ENCODE measurements at regions not wholly inside any gene's neighbourhood (a gene's known extent, or its start where the extent isn't known, plus 50 kb on each side); places are given as distances from the start of the nearest gene placed in this dataset.
A peak's percentile ranks its signal among the peaks of the same experiment; 100 is the strongest.

DNA sequence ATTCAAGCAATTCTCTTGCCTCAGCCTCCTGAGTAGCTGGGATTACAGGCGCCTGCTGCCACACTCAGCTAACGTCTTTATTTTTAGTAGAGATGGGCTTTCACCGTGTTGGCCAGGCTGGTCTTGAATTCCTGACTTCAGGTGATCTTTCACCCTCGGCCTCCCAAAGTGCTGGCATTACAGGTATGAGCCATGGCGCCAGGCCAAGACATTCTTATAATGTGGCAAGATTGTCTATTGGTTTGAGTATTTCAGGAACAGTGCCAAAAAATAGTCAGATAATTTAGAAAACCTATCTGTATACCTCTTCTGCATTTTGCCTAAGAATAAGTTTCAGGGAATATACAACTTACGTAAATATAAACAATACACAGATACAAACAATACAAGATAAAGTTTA is 136.8 kb downstream of the TMA16 start:
- Mint-ChIP-seq H3K4me3 (no peak overlapping the region), H3K4me1 (no peaks in the 10 kb centered on the region), H3K9me3 (peaks cover 5% of the 10 kb centered on the region), H3K36me3 (ENCODE audit: insufficient read depth) (peaks cover 2% of the 10 kb centered on the region), H3K27ac (ENCODE audit: low read depth) (no peak overlapping the region), H3K27me3 (peaks cover 23% of the 10 kb centered on the region)
- DNase-seq (ENCODE audit: low spot score in 2 of 2), result no peak
- ATAC-seq (replicated peaks; ENCODE audit: extremely low read depth, poor library complexity, severe bottlenecking), result no peak

- H3K27me3 Mint-ChIP-seq, result no peaks in the 10 kb centered on the region
- no peak overlapping the region for H3K4me3 Mint-ChIP-seq
- no peaks in the 10 kb centered on the region for H3K4me1 Mint-ChIP-seq
- ATAC-seq (replicated peaks; ENCODE audit: extremely low read depth, poor library complexity, severe bottlenecking), result no peak
- no peaks in the 10 kb centered on the region for H3K36me3 Mint-ChIP-seq (ENCODE audit: insufficient read depth)
- H3K9me3 Mint-ChIP-seq, result no peaks in the 10 kb centered on the region
- no peak overlapping the region for H3K27ac Mint-ChIP-seq (ENCODE audit: low read depth)
- no peak for DNase-seq (ENCODE audit: low spot score in 2 of 2)
These were observed 144.4 kb downstream of the TMA16 start for GRCh38 chr4:163638909-163639308.

DNA sequence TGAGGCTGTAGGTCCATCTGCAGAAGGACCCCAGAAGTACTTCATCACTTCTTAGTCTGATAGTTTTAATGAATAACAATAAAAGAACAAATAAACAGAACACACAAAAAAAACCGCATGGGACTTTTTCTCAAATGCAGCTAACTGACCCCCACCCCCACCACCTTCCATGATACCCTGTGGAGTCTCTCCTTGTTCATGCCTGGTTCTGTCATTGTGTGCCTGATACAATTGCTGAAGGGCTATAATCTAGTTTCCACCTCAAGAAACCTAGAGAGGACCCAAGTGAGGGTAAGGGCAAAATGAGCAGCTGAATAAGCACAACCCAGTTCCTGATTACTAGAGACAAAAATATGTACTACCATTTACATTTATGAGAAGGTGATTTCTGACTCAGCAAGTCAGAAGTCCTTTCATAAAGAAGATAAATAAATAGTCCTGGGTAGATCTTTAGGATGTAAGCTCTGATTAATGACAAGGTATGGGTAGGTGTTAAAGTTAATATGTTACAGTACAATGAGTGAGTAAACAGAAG is 155.1 kb downstream of the TMA16 start:
- Mint-ChIP-seq H3K4me1 (no peaks in the 10 kb centered on the region), H3K27ac (ENCODE audit: low read depth) (no peak overlapping the region), H3K4me3 (no peak overlapping the region), H3K27me3 (no peaks in the 10 kb centered on the region), H3K36me3 (ENCODE audit: insufficient read depth) (peaks cover 1% of the 10 kb centered on the region), H3K9me3 (peaks cover 18% of the 10 kb centered on the region)
- ATAC-seq (replicated peaks; ENCODE audit: extremely low read depth, poor library complexity, severe bottlenecking) (no peak), DNase-seq (ENCODE audit: low spot score in 2 of 2) (no peak)

DNA sequence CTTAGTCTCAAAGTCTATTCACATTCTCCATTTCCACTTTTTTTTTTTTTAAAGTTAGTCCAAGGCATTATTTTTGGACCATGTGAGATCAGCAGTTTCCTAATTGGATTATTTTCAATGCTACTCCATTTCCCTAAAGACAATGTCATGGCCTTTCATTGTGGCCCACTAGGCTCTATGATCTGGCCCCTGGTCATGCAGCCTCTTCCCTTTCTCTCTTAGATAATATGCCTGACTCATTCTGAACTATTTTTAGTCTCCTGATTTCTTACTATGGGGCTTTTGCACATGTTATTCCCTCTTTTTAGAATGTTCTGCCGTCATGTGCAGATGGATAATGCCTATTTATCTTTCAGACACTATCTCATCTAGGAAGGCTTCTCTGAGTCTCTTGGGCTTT is 157.3 kb downstream of the TMA16 start:
- no peaks in the 10 kb centered on the region for H3K36me3 Mint-ChIP-seq (ENCODE audit: insufficient read depth)
- no peaks in the 10 kb centered on the region for H3K27me3 Mint-ChIP-seq
- peaks cover 6% of the 10 kb centered on the region for H3K9me3 Mint-ChIP-seq
- no peak overlapping the region for H3K27ac Mint-ChIP-seq (ENCODE audit: low read depth)
- DNase-seq (ENCODE audit: low spot score in 2 of 2) (no peak), ATAC-seq (replicated peaks; ENCODE audit: extremely low read depth, poor library complexity, severe bottlenecking) (no peak)
- H3K4me3 Mint-ChIP-seq, result no peak overlapping the region
- H3K4me1 Mint-ChIP-seq, result no peaks in the 10 kb centered on the region

GRCh38 chr4:163654621-163655020 is 160.1 kb downstream of the TMA16 start:
- H3K4me3 Mint-ChIP-seq, result no peak overlapping the region
- no peak for DNase-seq (ENCODE audit: low spot score in 2 of 2)
- H3K4me1 Mint-ChIP-seq, result no peaks in the 10 kb centered on the region

DNA sequence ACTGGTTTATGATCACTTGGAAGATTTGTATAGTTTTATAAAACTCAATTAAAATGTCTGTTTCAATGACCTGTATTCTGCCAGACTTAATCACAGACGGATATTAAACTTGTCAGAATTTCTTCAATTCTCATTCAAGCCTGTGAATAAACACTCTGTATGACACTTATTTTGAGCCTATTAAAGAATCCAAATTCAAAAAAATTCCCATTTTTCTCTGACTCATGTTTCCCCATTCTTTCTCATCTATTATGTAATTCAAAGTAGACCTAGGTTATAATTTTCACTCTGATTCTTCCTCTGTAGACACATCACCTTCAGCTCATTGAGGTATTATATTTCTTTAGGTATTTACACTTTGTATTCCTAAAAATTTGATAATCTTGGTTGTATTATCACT is 166.1 kb downstream of the TMA16 start:
- ATAC-seq (replicated peaks; ENCODE audit: extremely low read depth, poor library complexity, severe bottlenecking) (no peak), DNase-seq (ENCODE audit: low spot score in 2 of 2) (no peak)
- no peaks in the 10 kb centered on the region for H3K27me3 Mint-ChIP-seq
- no peak overlapping the region for H3K27ac Mint-ChIP-seq (ENCODE audit: low read depth)
- no peaks in the 10 kb centered on the region for H3K4me1 Mint-ChIP-seq
- peaks cover 4% of the 10 kb centered on the region for H3K9me3 Mint-ChIP-seq
- H3K4me3 Mint-ChIP-seq, result no peak overlapping the region
- H3K36me3 Mint-ChIP-seq (ENCODE audit: insufficient read depth), result no peaks in the 10 kb centered on the region

More at GRCh38 chr4:163654621-163655020, 160.1 kb downstream of the TMA16 start:
- Mint-ChIP-seq H3K27me3 (no peaks in the 10 kb centered on the region), H3K9me3 (peaks cover 5% of the 10 kb centered on the region), H3K27ac (ENCODE audit: low read depth) (no peak overlapping the region), H3K36me3 (ENCODE audit: insufficient read depth) (no peaks in the 10 kb centered on the region)
- ATAC-seq (replicated peaks; ENCODE audit: extremely low read depth, poor library complexity, severe bottlenecking), result no peak

DNA sequence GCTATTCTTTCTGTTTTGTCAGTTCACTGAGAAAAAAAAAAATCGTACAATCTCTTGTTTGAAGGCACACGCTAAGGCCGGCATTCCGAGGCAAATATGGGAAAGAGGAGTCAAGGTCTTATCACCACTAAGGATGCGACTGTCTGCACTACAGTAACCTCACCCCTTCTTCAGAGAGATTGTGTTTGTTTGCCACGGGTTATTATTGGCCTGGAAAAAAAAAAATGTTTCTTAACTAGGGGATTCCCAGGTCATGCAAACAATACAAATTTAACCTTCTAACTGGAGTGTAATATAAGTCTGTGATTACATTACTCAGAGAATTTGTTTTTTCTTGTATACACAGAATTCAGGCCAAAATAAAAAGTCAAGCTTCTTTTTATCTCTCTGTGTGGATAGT is 168.3 kb downstream of the TMA16 start:
- H3K27me3 Mint-ChIP-seq, result no peaks in the 10 kb centered on the region
- H3K27ac Mint-ChIP-seq (ENCODE audit: low read depth), result no peak overlapping the region
- H3K4me3 Mint-ChIP-seq, result no peak overlapping the region
- DNase-seq (ENCODE audit: low spot score in 2 of 2), result no peak
- no peaks in the 10 kb centered on the region for H3K9me3 Mint-ChIP-seq
- no peaks in the 10 kb centered on the region for H3K4me1 Mint-ChIP-seq
- no peaks in the 10 kb centered on the region for H3K36me3 Mint-ChIP-seq (ENCODE audit: insufficient read depth)
- no peak for ATAC-seq (replicated peaks; ENCODE audit: extremely low read depth, poor library complexity, severe bottlenecking)

DNA sequence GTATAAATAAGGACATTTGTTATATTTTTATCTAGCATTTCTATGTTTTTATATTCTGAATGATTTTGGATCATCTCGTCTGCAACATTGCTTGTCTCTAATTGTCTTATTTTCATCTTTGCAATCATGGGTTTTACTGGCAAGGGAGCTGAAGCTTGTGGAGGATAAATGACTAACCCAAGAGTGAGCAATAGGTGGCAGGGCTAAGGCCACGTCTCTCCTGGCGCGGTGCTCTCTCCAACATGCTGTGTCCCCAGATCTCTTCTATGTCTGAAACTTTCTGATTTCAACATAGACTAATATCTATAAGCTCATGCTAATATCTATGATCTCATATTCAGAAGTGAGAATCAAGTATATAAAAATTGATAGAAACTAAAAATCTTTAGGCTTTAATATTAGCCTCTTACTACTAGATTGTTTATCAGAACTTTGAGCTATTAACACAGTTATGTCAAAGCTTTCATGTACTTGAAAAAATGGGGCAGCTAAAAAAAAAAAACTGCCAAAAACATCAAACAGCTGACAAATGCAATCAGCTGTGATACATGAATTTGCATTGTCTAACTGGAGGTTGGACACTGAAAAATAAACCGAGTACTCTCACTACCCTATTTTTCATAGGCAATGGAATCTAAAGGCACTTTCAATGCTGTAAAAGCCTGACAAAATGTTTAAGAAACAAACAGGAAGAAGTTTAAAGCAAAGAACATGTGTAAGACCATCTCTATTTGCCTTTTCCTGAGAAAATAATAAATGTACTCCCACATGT is 169.2 kb downstream of the TMA16 start:
- no peak overlapping the region for H3K27ac Mint-ChIP-seq (ENCODE audit: low read depth)
- DNase-seq (ENCODE audit: low spot score in 2 of 2) (no peak), ATAC-seq (replicated peaks; ENCODE audit: extremely low read depth, poor library complexity, severe bottlenecking) (no peak)
- no peaks in the 10 kb centered on the region for H3K27me3 Mint-ChIP-seq
- H3K4me1 Mint-ChIP-seq, result no peaks in the 10 kb centered on the region
- H3K4me3 Mint-ChIP-seq, result no peak overlapping the region
- no peaks in the 10 kb centered on the region for H3K36me3 Mint-ChIP-seq (ENCODE audit: insufficient read depth)
- no peaks in the 10 kb centered on the region for H3K9me3 Mint-ChIP-seq

DNA sequence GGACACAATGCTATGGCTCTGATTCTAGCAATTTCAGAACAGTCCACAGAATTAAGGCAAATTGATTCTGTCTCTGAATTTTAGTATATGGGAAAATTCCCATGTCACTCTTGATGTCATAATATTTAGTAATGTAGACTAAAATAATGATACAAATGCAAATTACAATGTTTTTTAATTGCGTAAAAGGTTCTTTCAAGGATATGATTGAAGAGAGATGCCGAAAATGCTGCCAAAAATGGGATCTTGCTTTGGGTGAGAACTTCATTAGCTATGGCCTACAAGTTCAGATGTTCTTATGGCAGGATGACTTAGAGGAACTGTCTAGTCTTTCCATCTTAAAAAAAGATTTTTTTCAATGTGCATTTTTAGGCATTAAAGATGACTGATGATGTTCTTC is 170.6 kb downstream of the TMA16 start:
- no peak overlapping the region for H3K27ac Mint-ChIP-seq (ENCODE audit: low read depth)
- ATAC-seq (replicated peaks; ENCODE audit: extremely low read depth, poor library complexity, severe bottlenecking) (no peak), DNase-seq (ENCODE audit: low spot score in 2 of 2) (no peak)
- no peaks in the 10 kb centered on the region for H3K9me3 Mint-ChIP-seq
- no peaks in the 10 kb centered on the region for H3K4me1 Mint-ChIP-seq
- H3K36me3 Mint-ChIP-seq (ENCODE audit: insufficient read depth), result no peaks in the 10 kb centered on the region
- no peak overlapping the region for H3K4me3 Mint-ChIP-seq
- no peaks in the 10 kb centered on the region for H3K27me3 Mint-ChIP-seq

DNA sequence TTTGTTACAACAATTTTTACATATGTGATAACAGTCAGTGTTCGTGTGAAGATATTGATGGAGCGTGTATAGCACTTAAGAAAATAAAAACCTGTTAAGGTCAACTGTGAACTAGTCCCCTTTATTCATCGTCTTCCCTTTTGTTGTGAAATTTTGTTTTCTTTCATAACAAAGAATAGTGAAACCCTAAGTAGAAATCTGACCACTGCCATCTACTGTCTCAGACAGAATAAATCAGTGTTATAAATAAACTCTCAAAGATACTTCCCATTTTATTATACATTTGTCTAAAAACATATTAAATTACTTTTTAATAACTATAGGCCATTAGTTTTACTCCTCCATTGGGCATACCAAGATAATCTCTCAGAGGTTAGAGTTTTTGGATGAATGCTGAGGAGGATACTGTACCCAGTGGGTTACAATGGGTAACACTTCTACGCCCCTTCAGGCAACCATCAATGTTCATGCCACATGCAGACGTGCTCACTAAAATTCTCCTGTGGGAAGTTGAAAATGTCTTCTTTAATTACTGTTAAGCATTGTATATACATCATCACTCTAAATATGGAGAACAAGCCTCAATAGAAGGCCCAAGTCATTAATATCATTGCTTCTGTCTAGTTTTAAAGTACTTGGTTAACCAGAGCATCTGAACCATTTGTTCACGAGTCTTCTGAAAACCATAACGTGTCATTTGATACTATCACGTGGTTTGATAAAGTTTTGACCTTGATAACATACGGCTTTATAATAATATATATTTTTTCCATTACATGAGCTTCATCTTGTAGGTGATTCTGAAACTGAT is 171.2 kb downstream of the TMA16 start:
- Mint-ChIP-seq H3K9me3 (no peaks in the 10 kb centered on the region), H3K27me3 (no peaks in the 10 kb centered on the region), H3K36me3 (ENCODE audit: insufficient read depth) (no peaks in the 10 kb centered on the region), H3K4me3 (no peak overlapping the region), H3K4me1 (no peaks in the 10 kb centered on the region), H3K27ac (ENCODE audit: low read depth) (peak overlapping the region; percentile 50)
- no peak for DNase-seq (ENCODE audit: low spot score in 2 of 2)
- ATAC-seq (replicated peaks; ENCODE audit: extremely low read depth, poor library complexity, severe bottlenecking), result no peak

GRCh38 chr4:163666332-163666873 is 171.9 kb downstream of the TMA16 start:
- DNase-seq (ENCODE audit: low spot score in 2 of 2) (no peak), ATAC-seq (replicated peaks; ENCODE audit: extremely low read depth, poor library complexity, severe bottlenecking) (no peak)
- Mint-ChIP-seq H3K27me3 (no peaks in the 10 kb centered on the region), H3K4me3 (no peak overlapping the region), H3K27ac (ENCODE audit: low read depth) (peak overlapping the region; percentile 50), H3K4me1 (no peaks in the 10 kb centered on the region), H3K36me3 (ENCODE audit: insufficient read depth) (peaks cover 2% of the 10 kb centered on the region), H3K9me3 (no peaks in the 10 kb centered on the region)

DNA sequence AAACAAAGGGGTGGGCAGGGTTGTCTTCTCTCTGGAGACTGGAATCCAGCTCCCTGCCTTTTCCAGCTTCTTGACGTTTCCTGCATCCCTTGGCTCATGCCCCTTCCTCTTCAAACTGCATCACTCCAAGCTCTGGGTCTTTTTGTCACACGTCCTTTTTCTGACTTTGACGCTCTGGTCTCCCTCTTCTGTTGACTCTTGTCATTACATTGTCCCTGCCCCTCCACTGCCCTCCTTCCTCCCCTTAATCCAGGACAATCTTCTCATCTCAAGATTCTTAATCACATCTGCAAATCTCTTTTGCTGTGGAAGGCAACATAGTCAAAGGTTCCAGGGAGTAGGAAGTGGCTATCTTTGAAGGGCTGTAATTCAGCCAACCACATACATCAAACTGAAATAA is 178.3 kb downstream of the TMA16 start:
- Mint-ChIP-seq H3K27me3 (no peaks in the 10 kb centered on the region), H3K9me3 (no peaks in the 10 kb centered on the region), H3K36me3 (ENCODE audit: insufficient read depth) (peaks cover 2% of the 10 kb centered on the region), H3K27ac (ENCODE audit: low read depth) (no peak overlapping the region), H3K4me1 (no peaks in the 10 kb centered on the region), H3K4me3 (no peak overlapping the region)
- no peak for ATAC-seq (replicated peaks; ENCODE audit: extremely low read depth, poor library complexity, severe bottlenecking)
- no peak for DNase-seq (ENCODE audit: low spot score in 2 of 2)
